ENCODE measurements at regions not wholly inside any gene's neighbourhood (a gene's known extent, or its start where the extent isn't known, plus 50 kb on each side); places are given as distances from the start of the nearest gene placed in this dataset.
"Not testable (repeated sequence)": the region's sequence is repeated elsewhere in the genome, so short reads cannot be mapped to it uniquely, and the experiment has no call there.

DNA sequence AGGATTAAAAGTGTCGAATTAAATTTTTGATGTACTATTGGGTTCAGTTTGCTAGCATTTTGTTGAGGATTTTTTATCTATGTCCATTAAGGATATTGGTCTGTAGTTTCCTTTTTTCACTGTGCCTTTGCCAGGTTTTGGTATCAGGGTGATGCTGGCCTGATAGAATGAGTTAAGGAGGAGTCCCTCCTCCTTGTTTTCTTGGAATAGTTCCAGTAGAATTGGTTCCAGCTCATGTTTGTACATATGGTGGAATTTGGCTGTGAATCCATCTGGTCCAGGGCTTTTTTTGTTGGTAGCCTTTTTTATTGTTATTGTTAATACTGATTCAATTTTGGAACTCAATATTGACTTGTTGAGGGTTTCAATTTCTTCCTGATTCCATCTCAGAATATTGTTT is 141.8 kb downstream of the SIM1 start:
- DNase-seq, result no peak

DNA sequence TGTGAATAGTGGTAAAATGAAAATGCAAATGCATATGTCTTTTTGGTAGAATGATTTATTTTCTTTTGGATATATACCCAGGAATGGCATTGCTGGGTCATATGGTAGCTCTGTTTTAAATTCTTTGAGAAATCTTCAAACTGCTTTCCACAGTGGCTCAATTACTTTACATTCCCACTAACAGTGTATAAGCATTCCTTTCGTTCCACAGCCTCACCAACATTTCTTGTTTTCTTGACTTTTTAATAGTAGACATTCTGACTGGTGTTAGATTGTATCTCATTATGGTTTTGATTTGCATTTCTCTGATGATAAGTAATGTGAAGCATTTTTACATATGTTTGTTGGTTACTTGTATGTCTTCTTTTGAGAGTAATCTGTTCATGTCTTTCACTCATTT is 144.0 kb downstream of the SIM1 start:
- DNase-seq, result no peak

DNA sequence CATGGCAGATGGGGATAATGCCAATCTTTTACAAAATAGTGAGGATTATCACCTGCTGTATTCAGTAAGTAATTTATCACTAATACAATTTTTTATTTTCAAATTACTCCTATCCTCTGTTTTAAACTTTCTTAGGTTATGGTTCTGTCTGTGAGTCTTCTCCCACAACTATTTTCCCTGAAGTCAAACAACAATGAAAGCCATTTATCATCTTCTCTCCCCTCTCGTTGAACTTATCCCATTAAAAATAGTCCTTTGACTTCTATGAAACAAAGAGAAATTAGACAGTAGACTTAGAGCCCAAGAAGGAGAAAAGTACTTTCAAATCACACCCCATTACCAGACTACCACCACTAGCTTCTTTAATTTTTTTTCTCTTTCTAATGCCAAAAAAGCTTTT is 147.7 kb downstream of the SIM1 start:
- no peak for DNase-seq

DNA sequence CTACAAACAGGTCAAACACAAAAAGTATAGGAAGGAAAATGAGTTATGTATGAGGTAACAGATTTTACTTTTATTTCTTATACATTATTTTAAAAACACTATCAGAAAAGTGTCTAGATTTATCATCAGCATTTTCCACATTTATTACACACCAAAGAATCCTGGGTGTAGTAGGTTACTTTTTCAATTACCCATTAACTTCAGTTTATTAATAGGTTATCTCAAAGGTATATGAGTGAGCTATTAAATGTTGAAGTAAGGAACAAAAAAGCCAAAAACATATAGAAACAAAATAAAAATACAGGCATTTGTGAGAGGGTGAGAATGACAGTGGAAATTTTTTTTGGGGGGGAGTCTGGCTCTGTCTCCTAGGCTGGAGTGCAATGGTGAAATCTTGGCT is 150.5 kb downstream of the SIM1 start:
- DNase-seq, result no peak

DNA sequence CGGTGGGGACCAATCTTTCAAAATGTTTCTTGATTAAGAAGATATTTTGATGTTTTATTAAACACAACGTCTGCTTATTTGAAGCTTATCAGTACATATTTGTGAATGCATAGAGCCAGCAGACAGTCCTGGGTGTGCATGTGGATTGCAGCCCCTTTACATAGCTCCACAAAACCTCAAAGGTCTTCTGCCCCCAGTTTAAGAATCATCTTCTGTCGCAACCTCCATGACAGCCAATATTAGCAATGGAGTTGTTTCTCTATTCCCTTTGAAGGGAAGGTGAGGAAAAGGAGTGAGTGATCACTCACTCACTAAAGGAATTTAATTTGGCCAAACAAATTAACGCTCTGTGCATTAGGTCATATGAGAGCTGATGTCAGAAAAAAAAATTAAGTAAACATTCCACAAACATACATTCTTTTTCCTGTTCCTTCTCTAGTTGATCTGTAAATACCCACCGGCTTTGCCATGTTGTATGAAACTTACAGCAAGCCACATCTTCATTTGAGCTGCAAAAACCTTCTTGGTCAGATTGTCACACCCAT is 152.9 kb downstream of the SIM1 start:
- no peak for DNase-seq

DNA sequence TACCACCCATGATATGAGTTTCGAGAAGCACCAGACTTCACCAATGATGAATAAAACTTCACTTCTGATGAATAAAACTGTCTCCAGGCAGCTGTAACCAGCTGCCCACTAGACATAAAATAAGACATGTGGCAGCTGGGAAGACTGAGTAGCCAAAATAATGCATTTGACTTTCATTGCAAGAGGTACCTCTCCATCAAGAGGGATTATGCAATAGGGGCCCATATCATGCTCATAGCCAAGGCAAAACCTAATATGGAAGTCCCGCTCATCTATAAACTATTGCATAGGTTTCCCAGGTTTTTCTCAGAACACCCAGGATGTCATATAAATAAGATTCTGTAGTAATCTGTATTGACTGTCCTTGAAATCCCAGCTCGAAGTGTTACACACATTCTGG is 155.5 kb downstream of the SIM1 start:
- DNase-seq, result no peak

DNA sequence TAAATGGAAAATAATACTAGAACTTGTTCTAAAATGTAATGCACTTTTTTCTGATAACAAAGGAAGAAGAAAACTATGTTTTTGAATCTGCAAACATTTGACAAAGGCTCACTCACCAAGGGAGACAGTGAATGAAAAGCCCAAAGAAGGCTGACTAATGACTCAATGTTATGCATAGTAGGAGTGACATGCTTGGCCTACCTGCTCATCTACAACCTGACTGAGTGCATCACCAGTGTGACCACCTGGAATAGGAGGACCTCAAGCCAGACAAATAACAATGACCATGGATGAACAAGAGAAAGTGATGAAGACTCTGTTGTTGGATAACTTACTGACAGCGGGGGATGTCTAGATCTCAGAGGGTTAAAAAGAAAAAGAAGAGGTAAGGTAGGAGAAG is 157.2 kb downstream of the SIM1 start:
- DNase-seq, result no peak

DNA sequence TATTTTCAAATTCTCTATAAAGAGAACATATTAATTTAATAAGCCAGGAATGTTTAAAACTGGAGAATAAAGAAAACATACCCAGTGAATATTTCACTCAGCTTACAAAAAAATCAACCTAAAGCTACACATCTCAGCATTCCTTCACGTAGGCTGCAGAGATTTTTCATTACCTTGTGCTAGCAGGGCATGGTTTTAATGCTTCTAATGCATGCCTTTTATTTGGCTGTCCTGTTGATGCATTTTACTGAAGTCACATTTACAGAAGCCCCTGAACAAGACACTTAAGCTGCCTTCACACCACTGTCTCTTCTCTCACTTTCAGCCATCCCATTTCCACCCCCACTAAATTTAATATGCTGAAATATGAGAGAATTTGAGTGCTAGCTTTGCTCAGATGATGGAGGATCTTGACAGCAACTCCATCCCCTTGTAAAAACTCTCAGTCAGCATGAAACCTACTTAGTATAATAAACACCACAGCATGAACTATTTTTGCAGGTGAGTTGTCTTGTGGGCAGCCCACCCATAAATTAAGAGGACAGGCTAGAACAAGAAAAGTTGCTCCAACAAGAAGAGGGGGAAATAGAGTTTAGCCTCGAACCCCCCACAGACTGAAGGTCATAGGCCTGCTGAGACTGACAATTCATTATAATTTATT is 159.4 kb downstream of the SIM1 start:
- no peak for DNase-seq

DNA sequence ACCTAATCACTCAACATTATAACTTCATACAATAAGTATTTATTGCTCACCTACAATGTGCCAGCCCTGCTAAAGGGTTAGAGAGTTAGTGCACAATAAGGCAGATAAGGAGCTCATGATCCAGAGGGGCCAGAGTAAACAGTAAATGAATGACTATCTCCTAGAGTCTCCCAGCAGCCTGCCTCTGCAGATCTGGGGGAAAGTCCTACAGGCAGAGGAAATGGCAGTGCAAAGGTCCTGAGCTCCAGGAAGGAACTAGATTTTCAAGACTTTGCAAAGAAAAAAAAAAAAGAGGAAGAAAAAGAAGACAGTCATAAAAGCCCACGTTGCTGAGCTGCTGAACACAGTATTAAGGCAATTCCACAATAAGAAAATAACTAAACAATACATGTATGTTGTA is 160.1 kb downstream of the SIM1 start:
- no peak for DNase-seq

DNA sequence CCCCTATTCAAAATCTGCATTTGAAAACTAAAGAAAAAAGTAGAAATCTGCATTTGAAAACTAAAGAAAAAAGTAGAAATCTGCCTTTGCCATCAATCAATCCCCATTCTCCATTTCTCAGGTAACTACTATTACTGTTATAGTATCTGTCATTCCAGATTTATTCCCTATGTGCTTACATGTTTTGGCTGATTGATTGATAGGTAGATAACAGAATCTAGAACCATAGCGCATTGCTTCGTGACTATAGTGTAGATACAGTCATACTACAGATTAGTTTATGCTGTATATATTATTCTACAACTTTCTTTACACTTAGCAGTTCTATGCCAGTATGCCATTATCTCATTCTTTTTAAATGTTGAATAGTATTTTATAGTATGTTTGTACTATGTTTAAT is 163.0 kb downstream of the SIM1 start:
- no peak for DNase-seq

DNA sequence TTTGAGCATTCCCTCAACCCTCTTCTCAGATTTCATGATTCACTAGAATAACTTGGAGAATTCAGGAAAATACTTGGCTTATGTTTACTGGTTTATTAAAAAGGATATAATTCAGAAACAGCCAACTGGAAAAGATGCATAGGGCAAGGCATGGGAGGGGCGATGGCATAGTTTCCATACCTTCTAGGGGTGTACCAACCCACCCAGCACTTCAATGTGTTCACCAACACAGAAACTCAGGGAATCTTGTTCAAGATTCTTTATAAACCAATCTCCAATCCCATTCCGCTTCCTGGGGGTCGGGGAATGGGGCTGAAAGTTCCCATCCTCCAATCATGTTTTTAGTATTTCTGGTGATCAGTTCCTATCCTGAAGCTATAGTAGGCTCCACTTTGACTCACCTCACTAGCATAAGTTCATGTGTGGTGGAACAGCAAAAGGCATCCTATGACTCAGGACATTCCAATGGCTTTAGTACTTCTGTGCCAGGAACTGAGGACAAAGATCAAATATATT is 164.4 kb downstream of the SIM1 start:
- no peak for DNase-seq

DNA sequence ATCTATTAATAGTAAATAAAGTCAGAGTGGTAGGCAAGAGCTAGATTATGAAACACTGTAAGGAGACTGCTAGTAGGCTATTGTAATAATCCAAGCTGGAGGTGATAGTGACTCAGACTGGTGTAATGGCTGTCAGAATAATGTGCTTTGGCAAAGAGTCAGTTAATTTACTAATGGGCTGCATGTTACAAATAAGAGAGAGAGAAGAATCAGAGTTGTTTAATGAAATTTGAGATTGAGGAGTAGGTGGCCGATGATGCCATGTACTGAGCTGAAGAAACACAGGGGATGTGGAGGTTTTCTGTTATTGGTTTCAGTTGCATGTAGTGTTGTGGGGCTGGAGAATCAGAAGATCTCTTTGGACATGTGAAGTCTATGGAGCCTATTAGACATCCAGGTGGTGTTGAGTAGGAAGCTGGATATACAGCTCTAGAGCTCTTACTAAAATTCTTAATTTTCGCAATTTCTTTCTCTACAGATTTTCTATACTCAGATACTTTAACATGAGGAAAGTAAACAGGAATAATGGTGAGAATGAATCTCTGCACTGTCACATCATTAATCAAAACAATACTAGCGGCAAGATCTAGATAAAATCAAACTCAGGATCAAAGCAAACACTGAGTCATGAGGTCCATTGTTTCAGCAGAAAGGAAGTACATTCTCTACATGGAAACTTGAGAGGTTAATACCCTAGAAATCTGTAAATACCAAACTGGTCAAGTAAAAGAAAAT is 167.7 kb downstream of the SIM1 start:
- no peak for DNase-seq

DNA sequence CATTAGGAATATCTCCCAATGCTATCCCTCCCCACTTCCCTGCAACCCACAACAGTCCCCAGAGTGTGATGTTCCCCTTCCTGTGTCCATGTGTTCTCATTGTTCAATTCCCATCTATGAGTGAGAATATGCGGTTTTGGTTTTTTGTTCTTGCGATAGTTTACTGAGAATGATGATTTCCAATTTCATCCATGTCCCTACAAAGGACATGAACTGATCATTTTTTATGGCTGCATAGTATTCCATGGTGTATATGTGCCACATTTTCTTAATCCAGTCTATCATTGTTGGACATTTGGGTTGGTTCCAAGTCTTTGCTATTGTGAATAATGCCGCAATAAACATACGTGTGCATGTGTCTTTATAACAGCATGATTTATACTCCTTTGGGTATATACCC is 169.5 kb downstream of the SIM1 start:
- not testable (repeated sequence) for DNase-seq

DNA sequence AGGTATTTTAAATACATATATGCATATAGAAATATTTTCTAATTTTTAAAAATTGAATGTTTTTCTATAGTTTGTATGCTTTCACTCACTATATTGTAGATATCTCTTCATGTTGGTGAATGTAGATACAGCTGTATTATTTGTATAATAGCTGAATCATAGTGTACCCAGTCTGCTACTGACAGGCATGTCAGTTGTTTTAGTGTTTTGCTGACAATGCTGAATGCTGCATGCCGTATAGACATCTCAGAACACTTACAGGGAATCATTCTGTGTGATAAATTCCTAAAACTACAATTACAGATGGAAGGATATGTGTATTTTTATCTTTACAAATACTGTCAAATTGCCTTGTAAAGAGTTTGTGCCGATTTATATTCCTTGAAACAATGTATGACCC is 175.4 kb downstream of the SIM1 start:
- DNase-seq, result no peak

DNA sequence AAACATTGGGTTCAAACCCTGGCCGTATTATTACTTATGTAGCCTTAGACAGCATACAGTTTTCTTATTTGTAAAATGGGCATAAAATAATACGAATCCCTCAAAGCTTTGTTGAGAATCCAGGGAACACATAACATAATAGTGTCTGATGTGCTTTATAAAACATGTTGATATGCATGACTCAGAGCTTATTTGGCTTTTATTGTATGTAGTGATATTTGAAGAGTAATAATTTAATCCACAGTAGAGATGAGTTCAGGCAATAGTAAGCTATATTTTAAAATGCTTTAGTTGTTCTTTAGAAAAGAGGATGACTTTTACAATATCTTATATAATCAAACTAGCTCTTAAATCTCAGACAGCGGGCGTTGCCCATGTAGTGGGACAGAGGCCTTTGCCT is 176.4 kb downstream of the SIM1 start:
- no peak for DNase-seq

DNA sequence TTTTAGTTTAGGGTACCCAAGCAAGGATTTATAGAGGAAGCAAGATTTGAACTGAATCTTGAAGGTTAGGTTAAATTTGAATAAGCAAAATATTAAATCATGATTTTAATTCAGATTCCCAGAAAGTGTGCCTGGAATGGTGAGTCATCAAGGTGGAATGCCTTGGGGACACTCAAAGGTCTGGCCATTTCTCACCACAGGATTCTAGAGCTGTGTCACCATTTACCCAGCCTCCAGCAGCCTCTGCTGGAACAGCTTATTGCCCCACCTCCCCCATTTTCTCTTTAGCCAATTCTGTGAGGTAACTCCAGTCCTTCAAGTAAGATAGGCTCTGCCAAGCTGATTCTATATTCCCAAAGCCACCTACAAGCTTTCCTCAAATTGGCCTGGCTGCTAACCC is 181.4 kb downstream of the SIM1 start:
- no peak for DNase-seq

DNA sequence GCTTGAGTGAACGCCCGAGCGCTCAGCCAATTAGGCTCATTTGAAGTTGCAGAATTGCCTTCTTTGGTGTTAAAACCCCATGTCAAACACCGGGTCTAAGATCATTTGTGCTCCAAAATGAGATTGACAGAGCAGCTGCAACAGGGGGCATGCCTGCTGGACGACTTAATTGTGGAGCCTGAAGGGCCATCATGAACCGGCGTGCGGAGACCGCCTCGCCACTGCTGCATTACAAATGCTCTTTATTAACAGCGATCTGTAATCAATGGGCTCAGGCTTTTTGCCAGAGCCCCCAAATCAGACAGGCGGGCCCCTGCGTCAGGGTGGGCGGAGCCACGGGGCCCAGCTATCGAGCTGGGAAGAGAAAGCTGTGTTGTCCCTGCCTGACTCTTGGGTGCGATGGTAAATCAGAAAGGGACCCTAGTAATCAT is 183.2 kb downstream of the SIM1 start:
- DNase-seq, result no peak

DNA sequence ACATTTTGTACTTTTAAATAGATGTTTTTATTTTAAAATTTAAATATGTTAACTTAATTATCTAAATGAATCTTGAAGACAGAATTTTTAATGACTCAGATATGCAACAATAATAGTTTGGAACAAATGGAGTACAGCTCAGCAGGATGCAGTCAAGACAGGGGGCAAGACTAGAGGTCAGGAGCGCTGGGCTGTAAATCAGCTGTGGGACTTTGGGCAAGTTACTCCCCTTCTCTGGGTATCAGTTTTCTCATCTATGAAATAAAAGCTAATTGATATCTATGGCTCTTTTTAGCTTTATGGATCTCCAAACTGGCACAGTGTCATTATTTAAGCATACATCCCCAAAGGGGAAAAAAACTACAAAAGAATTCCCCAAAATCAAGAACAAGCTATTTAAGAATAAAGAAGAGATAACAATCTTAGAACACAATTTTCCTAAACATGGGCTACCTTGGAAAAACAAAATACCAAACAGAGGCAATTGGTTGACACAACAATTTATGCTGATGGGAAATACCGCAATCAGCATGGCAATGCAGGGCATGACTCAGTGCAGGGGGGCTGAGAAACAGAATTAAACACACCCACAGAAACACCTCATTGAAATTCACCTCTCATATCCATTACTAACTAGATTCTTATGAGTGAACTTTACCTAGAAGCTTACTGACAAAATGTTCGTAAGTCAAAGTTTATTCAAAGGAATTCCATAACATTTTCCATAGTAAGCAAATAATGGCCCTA is 188.2 kb downstream of the SIM1 start:
- DNase-seq, result no peak

DNA sequence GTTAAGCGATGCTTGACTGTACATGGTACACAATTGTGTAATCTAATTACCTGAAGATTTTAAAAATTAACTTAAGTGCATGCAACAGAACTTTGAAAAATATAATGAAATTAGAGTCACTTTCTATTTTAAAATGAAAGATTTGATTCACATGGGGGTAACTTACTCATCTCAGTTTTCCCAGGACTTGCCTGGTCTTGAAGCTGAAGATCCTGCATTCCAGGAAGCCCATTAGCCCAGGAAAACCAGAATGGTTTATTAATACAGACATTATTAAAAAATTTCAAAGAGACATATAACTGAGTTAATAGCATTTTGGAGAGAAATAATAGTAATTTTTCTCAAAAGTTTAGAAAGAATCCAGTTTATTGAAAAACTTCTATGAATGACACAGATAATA is 190.6 kb downstream of the SIM1 start:
- DNase-seq, result no peak

DNA sequence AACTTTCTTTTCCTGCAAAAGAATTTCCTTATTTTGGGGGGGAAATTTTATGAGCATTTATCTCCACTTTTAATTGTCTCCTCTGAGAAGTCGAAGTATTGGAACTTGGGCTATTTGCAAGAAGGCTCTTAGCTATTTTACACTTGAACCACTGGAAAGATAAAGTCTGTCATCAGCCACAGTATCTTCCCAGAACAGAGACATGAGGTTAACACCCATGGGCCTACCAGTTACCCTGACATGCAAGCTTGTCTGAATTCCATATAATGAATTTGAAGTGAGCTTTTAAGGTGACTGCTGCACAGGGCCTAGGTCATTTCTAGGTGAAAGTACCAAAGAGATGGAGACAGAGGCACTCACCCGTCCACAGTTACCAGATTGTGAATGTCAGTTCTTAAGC is 193.1 kb downstream of the SIM1 start:
- no peak for DNase-seq

DNA sequence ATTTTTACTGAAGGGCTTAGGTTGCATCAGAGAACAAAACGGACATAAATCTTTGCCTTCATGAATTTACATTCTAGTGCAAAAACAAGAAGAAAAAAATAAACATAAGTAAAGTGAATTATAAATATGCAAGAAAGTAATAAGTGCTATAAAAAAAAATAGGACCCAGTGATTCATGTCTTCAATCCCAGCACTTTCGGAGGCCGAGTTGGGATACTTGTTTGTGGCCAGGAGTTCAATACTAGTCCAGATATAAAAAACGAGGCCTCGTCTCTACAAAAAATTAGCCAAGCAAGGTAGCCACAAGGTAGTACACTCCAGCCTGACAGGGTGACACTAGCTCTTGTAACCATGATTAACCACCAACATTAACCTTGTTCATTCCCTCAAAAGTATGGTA is 193.5 kb downstream of the SIM1 start:
- DNase-seq, result no peak

DNA sequence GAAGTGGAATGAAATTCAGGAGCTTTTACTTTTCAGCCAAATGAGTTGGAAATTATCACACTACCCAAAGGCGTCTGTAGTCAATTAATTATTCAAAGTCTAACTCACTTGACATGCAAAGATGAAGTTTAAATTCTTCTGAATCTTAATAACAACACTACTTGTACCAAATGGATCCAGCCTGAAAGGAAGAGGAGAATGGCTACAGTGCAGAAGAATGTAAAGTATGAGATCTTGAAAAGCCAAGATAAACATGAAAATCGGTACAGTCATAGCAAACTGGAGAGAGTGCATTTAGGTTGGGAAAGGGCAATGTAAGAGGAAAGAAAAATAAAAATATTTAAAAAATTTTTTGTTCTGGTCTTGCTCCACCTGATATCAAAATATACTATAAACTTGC is 195.5 kb downstream of the SIM1 start:
- DNase-seq, result no peak

DNA sequence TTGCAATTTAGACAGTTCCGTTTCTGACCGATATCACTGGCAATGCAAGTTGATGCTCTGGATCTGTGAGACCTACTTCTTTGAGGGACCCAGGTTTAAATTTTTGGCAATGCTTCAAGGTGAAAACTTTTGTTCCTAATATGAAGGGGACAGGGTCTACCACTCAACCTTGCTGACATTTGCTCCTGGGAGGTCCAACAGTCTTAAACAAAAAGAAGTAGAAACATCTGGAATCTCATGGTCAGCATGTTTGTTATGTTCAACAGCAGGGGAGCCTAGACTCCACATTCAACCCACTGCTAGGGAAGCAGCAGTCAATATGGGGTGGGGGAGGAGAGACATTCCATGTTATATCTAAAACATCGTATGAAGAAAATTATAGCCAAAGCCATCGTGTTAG is 196.4 kb downstream of the SIM1 start:
- no peak for DNase-seq

DNA sequence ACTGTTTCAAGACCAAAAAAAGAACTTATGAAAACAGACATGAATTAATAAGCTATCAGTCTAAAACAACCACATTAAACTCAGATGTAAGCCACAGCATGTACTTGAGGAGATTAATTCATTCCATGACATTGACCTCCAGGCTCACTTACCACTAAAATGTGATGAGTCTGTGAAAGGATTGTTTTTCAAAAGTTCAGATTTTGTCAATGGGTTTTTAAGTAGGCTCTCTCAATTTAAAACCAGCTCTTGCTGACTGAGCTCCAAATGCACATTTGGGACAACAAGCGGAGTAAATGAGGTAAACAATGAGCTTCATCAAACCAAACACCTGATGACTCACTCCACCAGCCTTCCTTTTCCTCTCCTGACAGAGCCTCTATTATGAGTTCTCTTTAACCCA is 197.0 kb downstream of the SIM1 start:
- DNase-seq, result no peak
